ENCODE measurements at regions not wholly inside any gene's neighbourhood (a gene's known extent, or its start where the extent isn't known, plus 50 kb on each side); places are given as distances from the start of the nearest gene placed in this dataset.
A peak's percentile ranks its signal among the peaks of the same experiment; 100 is the strongest.
"Not testable (repeated sequence)": the region's sequence is repeated elsewhere in the genome, so short reads cannot be mapped to it uniquely, and the experiment has no call there.

GRCh38 chr11:109677231-109677630 lies 255.2 kb downstream of the C11orf87 start:
- H3K36me3 ChIP-seq (ENCODE audit: insufficient read depth, low read length), result no peaks in the 10 kb centered on the region
- H3K27me3 ChIP-seq (ENCODE audit: insufficient read depth, low read length), result no peaks in the 10 kb centered on the region
- no peak overlapping the region for H3K4me2 ChIP-seq (ENCODE audit: low read length)
- H3K4me3 ChIP-seq (ENCODE audit: insufficient read depth, low read depth, low read length), result no peak overlapping the region
- Mint-ChIP-seq H3K4me3 (ENCODE audit: unreplicated experiment) (no peak overlapping the region), H3K36me3 (ENCODE audit: low read depth, unreplicated experiment) (no peaks in the 10 kb centered on the region), H3K4me1 (ENCODE audit: low read depth, unreplicated experiment) (no peaks in the 10 kb centered on the region), H3K9me3 (ENCODE audit: unreplicated experiment) (no peaks in the 10 kb centered on the region), H3K27me3 (ENCODE audit: low read depth, unreplicated experiment) (no peaks in the 10 kb centered on the region), H3K27ac (ENCODE audit: unreplicated experiment) (no peak overlapping the region)
- no peaks in the 10 kb centered on the region for H3K9me3 ChIP-seq (ENCODE audit: insufficient read depth, low read depth, low read length)
- no peaks in the 10 kb centered on the region for H3K79me2 ChIP-seq (ENCODE audit: insufficient read depth, low read length)
- no peak overlapping the region for H3K27ac ChIP-seq (ENCODE audit: low read depth, low read length)
- FAIRE-seq (no peak), DNase-seq (ENCODE audit: low read depth) (no peak)
- H3K9ac ChIP-seq (ENCODE audit: low read length), result no peak overlapping the region
- H3K4me1 ChIP-seq (ENCODE audit: insufficient read depth, low read length), result no peaks in the 10 kb centered on the region
- no peaks in the 10 kb centered on the region for H4K20me1 ChIP-seq (ENCODE audit: insufficient read depth, low read length)
- TF ChIP-seq CTCF (IDR thresholded peaks at IDR 0.05; ENCODE audit: insufficient read depth, low read depth, low read length) (no peak), EZH2 (IDR thresholded peaks at IDR 0.05; ENCODE audit: insufficient read depth, low read length) (no peak)
- H2AFZ ChIP-seq (ENCODE audit: low read depth, low read length), result no peak overlapping the region

- H3K79me2 ChIP-seq (ENCODE audit: insufficient read depth, low read length), result no peaks in the 10 kb centered on the region
- Mint-ChIP-seq H3K27ac (ENCODE audit: unreplicated experiment) (no peak overlapping the region), H3K4me1 (ENCODE audit: low read depth, unreplicated experiment) (no peaks in the 10 kb centered on the region), H3K36me3 (ENCODE audit: low read depth, unreplicated experiment) (no peaks in the 10 kb centered on the region), H3K27me3 (ENCODE audit: low read depth, unreplicated experiment) (no peaks in the 10 kb centered on the region), H3K4me3 (ENCODE audit: unreplicated experiment) (no peak overlapping the region), H3K9me3 (ENCODE audit: unreplicated experiment) (no peaks in the 10 kb centered on the region)
- no peaks in the 10 kb centered on the region for H3K4me1 ChIP-seq (ENCODE audit: insufficient read depth, low read length)
- FAIRE-seq, result no peak
- no peaks in the 10 kb centered on the region for H3K9me3 ChIP-seq (ENCODE audit: insufficient read depth, low read depth, low read length)
- H3K36me3 ChIP-seq (ENCODE audit: insufficient read depth, low read length), result no peaks in the 10 kb centered on the region
- H3K4me2 ChIP-seq (ENCODE audit: low read length), result no peak overlapping the region
- no peak overlapping the region for H3K4me3 ChIP-seq (ENCODE audit: insufficient read depth, low read depth, low read length)
- no peaks in the 10 kb centered on the region for H3K27me3 ChIP-seq (ENCODE audit: insufficient read depth, low read length)
- peak; percentile 42 for DNase-seq (ENCODE audit: low read depth)
- H3K9ac ChIP-seq (ENCODE audit: low read length), result no peak overlapping the region
- no peak for TF ChIP-seq CTCF (IDR thresholded peaks at IDR 0.05; ENCODE audit: insufficient read depth, low read depth, low read length)
- no peak for TF ChIP-seq EZH2 (IDR thresholded peaks at IDR 0.05; ENCODE audit: insufficient read depth, low read length)
- H4K20me1 ChIP-seq (ENCODE audit: insufficient read depth, low read length), result no peaks in the 10 kb centered on the region
- H2AFZ ChIP-seq (ENCODE audit: low read depth, low read length), result no peak overlapping the region
- no peak overlapping the region for H3K27ac ChIP-seq (ENCODE audit: low read depth, low read length)
Measured at GRCh38 chr11:109677876-109678275, 255.9 kb downstream of the C11orf87 start.

DNA sequence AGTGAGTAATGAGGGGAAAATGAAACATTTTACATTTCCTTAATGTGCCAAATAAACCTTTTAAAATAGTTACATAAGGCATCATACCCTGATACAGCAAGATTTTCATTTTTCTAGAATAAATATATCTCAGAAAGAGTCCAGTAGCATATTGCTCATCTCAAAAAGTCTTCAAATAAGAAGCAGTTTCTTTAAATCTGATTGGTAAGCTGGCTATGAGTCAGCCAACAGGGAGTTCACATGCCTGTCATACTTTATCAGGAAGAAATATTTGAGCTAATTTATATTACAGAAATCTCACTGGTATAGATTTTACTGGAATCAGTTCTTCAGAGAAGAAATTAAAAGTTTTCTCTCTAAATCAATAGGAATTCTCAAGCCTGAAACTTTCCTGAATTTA lies 258.1 kb downstream of the C11orf87 start:
- no peak for TF ChIP-seq EZH2 (IDR thresholded peaks at IDR 0.05; ENCODE audit: insufficient read depth, low read length)
- no peak for TF ChIP-seq CTCF (IDR thresholded peaks at IDR 0.05; ENCODE audit: insufficient read depth, low read depth, low read length)
- Mint-ChIP-seq H3K4me1 (ENCODE audit: low read depth, unreplicated experiment) (no peaks in the 10 kb centered on the region), H3K4me3 (ENCODE audit: unreplicated experiment) (no peak overlapping the region), H3K9me3 (ENCODE audit: unreplicated experiment) (no peaks in the 10 kb centered on the region), H3K27ac (ENCODE audit: unreplicated experiment) (no peak overlapping the region), H3K36me3 (ENCODE audit: low read depth, unreplicated experiment) (no peaks in the 10 kb centered on the region), H3K27me3 (ENCODE audit: low read depth, unreplicated experiment) (no peaks in the 10 kb centered on the region)
- no peaks in the 10 kb centered on the region for H3K4me1 ChIP-seq (ENCODE audit: insufficient read depth, low read length)
- H3K36me3 ChIP-seq (ENCODE audit: insufficient read depth, low read length), result no peaks in the 10 kb centered on the region
- H3K4me2 ChIP-seq (ENCODE audit: low read length), result no peak overlapping the region
- H3K9ac ChIP-seq (ENCODE audit: low read length), result no peak overlapping the region
- H3K4me3 ChIP-seq (ENCODE audit: insufficient read depth, low read depth, low read length), result no peak overlapping the region
- no peak overlapping the region for H2AFZ ChIP-seq (ENCODE audit: low read depth, low read length)
- no peak overlapping the region for H3K27ac ChIP-seq (ENCODE audit: low read depth, low read length)
- H3K9me3 ChIP-seq (ENCODE audit: insufficient read depth, low read depth, low read length), result no peaks in the 10 kb centered on the region
- FAIRE-seq (no peak), DNase-seq (ENCODE audit: low read depth) (peak; percentile 50)
- no peaks in the 10 kb centered on the region for H3K27me3 ChIP-seq (ENCODE audit: insufficient read depth, low read length)
- no peaks in the 10 kb centered on the region for H3K79me2 ChIP-seq (ENCODE audit: insufficient read depth, low read length)
- no peaks in the 10 kb centered on the region for H4K20me1 ChIP-seq (ENCODE audit: insufficient read depth, low read length)

DNA sequence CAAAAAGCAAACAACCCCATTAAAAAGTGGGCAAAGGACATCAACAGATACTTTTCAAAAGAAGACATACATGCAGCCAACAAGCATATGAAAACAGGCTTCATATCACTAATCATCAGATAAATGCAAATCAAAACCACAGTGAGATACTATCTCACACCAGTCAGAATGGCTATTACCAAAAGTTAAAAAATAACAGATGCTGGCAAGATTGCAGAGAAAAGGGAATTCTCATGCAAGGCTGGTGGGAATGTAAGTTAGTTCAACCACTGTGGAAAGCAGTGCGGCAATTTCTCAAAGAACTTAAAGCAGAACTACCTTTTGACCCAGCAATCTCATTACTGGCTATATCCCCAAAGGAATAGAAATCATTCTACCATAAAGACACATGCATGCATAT lies 260.8 kb downstream of the C11orf87 start:
- not testable (repeated sequence) for FAIRE-seq; H3K4me1 Mint-ChIP-seq (ENCODE audit: low read depth, unreplicated experiment); H3K9me3 Mint-ChIP-seq (ENCODE audit: unreplicated experiment); H3K4me3 Mint-ChIP-seq (ENCODE audit: unreplicated experiment); H3K4me2 ChIP-seq (ENCODE audit: low read length); H3K27me3 Mint-ChIP-seq (ENCODE audit: low read depth, unreplicated experiment); H4K20me1 ChIP-seq (ENCODE audit: insufficient read depth, low read length); DNase-seq (ENCODE audit: low read depth); H3K36me3 ChIP-seq (ENCODE audit: insufficient read depth, low read length); H3K36me3 Mint-ChIP-seq (ENCODE audit: low read depth, unreplicated experiment); H3K4me3 ChIP-seq (ENCODE audit: insufficient read depth, low read depth, low read length); H3K9ac ChIP-seq (ENCODE audit: low read length); H2AFZ ChIP-seq (ENCODE audit: low read depth, low read length); H3K9me3 ChIP-seq (ENCODE audit: insufficient read depth, low read depth, low read length); H3K27ac Mint-ChIP-seq (ENCODE audit: unreplicated experiment); H3K79me2 ChIP-seq (ENCODE audit: insufficient read depth, low read length); H3K4me1 ChIP-seq (ENCODE audit: insufficient read depth, low read length); H3K27me3 ChIP-seq (ENCODE audit: insufficient read depth, low read length); H3K27ac ChIP-seq (ENCODE audit: low read depth, low read length)
